HepG2 (cell line): ENCODE measurements at regions not wholly inside any gene's neighbourhood (a gene's known extent, or its start where the extent isn't known, plus 50 kb on each side); places are given as distances from the start of the nearest gene placed in this dataset.

Experiments
- ATAC-seq: fragments of 200-7000 bp; cut with Tn5 transposase; 3 replicates; pipeline ENCODE4 v1.9.1; 2020; ENCODE audit warnings: mild to moderate bottlenecking, moderate library complexity
- BruUV-seq: library from RNA; stranded (reverse); fragments of 400-500 nt; replicated peaks from 2 replicates; lab custom pipeline; 2021; lab: Mats Ljungman, UMichigan
- CTCF ChIA-PET: fragments of 300-600 bp; formaldehyde crosslinking; extraction: SDS; loops from one replicate; lab custom pipeline; 2021; ENCODE audit warnings: low total read pairs, inconsistent platforms, low intra/inter-chr PET ratio; lab: Yijun Ruan, JAX
- POLR2A ChIA-PET: fragments of 350-600 bp; sonication (Branson Sonifier 250); formaldehyde crosslinking; loops from one replicate; lab custom pipeline; 2020; ENCODE audit warnings: antibody characterized with exemption, inconsistent platforms; lab: Yijun Ruan, JAX
- DNase-seq: peaks from one replicate; pipeline ENCODE4 v3.0.0-alpha.2; 2015; ENCODE audit warnings: low spot score
- FAIRE-seq: peaks from 3 replicates; lab custom pipeline; 2011; peaks lifted over from hg19 to GRCh38; lab: Jason Lieb, UNC
- H2AFZ ChIP-seq: one replicate; pipeline ENCODE4 v1.6.1; 2011; ENCODE audit warnings: low read length, inconsistent platforms
- H3K27ac ChIP-seq: fragments of 300-600 bp; 3 replicates; pipeline ENCODE4 v1.8.0; 2011; ENCODE audit warnings: mixed run types, mild to moderate bottlenecking, mixed read lengths, low read length, inconsistent platforms; ENCODE audit not compliant: insufficient read depth; ENCODE audit errors: extremely low read length
- H3K27me3 ChIP-seq, 2 experiments: fragments of 200-600 bp in 1 of 2; 2 replicates in 1 of 2; 3 replicates in 1 of 2; pipeline versions ENCODE4 v1.6.0 to v1.8.0; 2011; ENCODE audit warnings: low read length in 2 of 2, mild to moderate bottlenecking in 2 of 2, moderate library complexity in 2 of 2, inconsistent platforms in 1 of 2; ENCODE audit not compliant: insufficient read depth in 2 of 2, control insufficient read depth in 1 of 2
- H3K36me3 ChIP-seq, 2 experiments: fragments of 200-600 bp in 1 of 2; replicated peaks in 1 of 2; 2 replicates in 1 of 2; 3 replicates in 1 of 2; pipeline versions ENCODE4 v1.5.1 to v1.8.0; 2011; ENCODE audit warnings: low read length in 2 of 2, inconsistent platforms in 1 of 2; ENCODE audit not compliant: insufficient read depth in 2 of 2, control insufficient read depth in 1 of 2
- H3K4me1 ChIP-seq: 2 replicates; pipeline ENCODE4 v1.5.1; 2012; ENCODE audit warnings: low read length, inconsistent platforms; ENCODE audit not compliant: insufficient read depth
- H3K4me2 ChIP-seq: 2 replicates; pipeline ENCODE4 v1.6.0; 2011; ENCODE audit warnings: low read depth, low read length, inconsistent platforms
- H3K4me3 ChIP-seq, 3 experiments: fragments of 200-600 bp in 1 of 3; sonication (generic), shearing (Covaris generic) in 1 of 3; replicated peaks in 1 of 3; 2 replicates each; pipeline ENCODE4 v1.5.1; 2011 to 2016; ENCODE audit warnings: low read length in 3 of 3, inconsistent platforms in 2 of 3, low read depth in 2 of 3, mild to moderate bottlenecking in 2 of 3, control low read depth in 1 of 3, mixed read lengths in 1 of 3; ENCODE audit not compliant: insufficient read depth in 1 of 3
- H3K79me2 ChIP-seq: one replicate; pipeline ENCODE4 v1.6.1; 2011; ENCODE audit warnings: low read length, inconsistent platforms; ENCODE audit not compliant: insufficient read depth
- H3K9ac ChIP-seq: 2 replicates; pipeline ENCODE4 v1.6.0; 2011; ENCODE audit warnings: mild to moderate bottlenecking, low read depth, low read length, inconsistent platforms; ENCODE audit not compliant: insufficient read depth
- H3K9me3 ChIP-seq: 2 replicates; pipeline ENCODE4 v1.5.1; 2012; ENCODE audit warnings: mild to moderate bottlenecking, low read length
- H4K20me1 ChIP-seq: 2 replicates; pipeline ENCODE4 v1.6.0; 2011; ENCODE audit warnings: inconsistent platforms, mild to moderate bottlenecking, low read length, moderate library complexity; ENCODE audit not compliant: insufficient read depth
- GABPB1 ChIP-seq: IDR thresholded peaks from 2 replicates; pipeline ENCODE4 v1.6.1; 2016; ENCODE audit warnings: mild to moderate bottlenecking, missing genetic modification reagents, moderate library complexity, missing compliant biosample characterization
- HOXA7 ChIP-seq: sonication (generic); formaldehyde crosslinking; IDR thresholded peaks from 2 replicates; pipeline ENCODE4 v1.8.1; 2022; ENCODE audit warnings: mild to moderate bottlenecking, missing genetic modification reagents, moderate library complexity
- RFX5 ChIP-seq: IDR thresholded peaks from 2 replicates; pipeline ENCODE4 v1.6.1; 2011; ENCODE audit warnings: low read depth, low read length, improper control_type of control experiment
- TBX3 ChIP-seq: fragments of 450-650 bp; IDR thresholded peaks from 2 replicates; pipeline ENCODE4 v1.6.1; 2017; ENCODE audit warnings: antibody characterized with exemption, mild to moderate bottlenecking, inconsistent platforms, borderline replicate concordance
- TMF1 ChIP-seq: sonication (generic); formaldehyde crosslinking; IDR thresholded peaks from 2 replicates; pipeline ENCODE4 v1.8.1; 2022; ENCODE audit warnings: low read depth, missing genetic modification reagents
- ZNF605 ChIP-seq: sonication (generic); formaldehyde crosslinking; IDR thresholded peaks from 2 replicates; pipeline ENCODE4 v1.8.0; 2022; ENCODE audit warnings: mild to moderate bottlenecking, missing genetic modification reagents
- ZNF614 ChIP-seq: IDR thresholded peaks from 2 replicates; pipeline ENCODE4 v1.6.1; 2018; ENCODE audit warnings: missing biosample characterization, missing genetic modification reagents, inconsistent platforms, borderline replicate concordance
- ZNF766 ChIP-seq: sonication (generic); formaldehyde crosslinking; IDR thresholded peaks from 2 replicates; pipeline ENCODE4 v1.5.0; 2020; ENCODE audit warnings: missing genetic modification reagents, borderline replicate concordance
- ZNF891 ChIP-seq: sonication (generic); formaldehyde crosslinking; IDR thresholded peaks from 2 replicates; pipeline ENCODE4 v1.5.0; 2020; ENCODE audit warnings: mild to moderate bottlenecking, missing genetic modification reagents
- WGBS: methylation state at CpG from one replicate; pipeline ENCODE4 v1.1.6; 2017; ENCODE audit warnings: low lambda C conversion rate; 5-methylcytosine and 5-hydroxymethylcytosine counted together
- in situ Hi-C: cut with HindIII; loops from 2 replicates; pipeline ENCODE4 v1.10.0; 2017; ENCODE audit warnings: low pct_unique_long_range_greater_than_20kb; ENCODE audit not compliant: extremely low pct_ligation_motif_present
- intact Hi-C: fragments of 100-400 bp; cut with micrococcal nuclease; formaldehyde crosslinking; loops from one replicate; pipeline ENCODE4 v1.10.0; 2022; ENCODE audit not compliant: unreplicated experiment
- TF ChIP-seq, protein P1 (sequence below): sonication (generic); formaldehyde crosslinking; IDR thresholded peaks from 2 replicates; pipeline ENCODE4 v1.4.0; 2020; ENCODE audit warnings: mild to moderate bottlenecking, missing genetic modification reagents, borderline replicate concordance
- TF ChIP-seq, protein P2 (sequence below): IDR thresholded peaks from 2 replicates; pipeline ENCODE4 v1.6.1; 2016; ENCODE audit warnings: missing compliant biosample characterization, missing genetic modification reagents, borderline replicate concordance

GRCh38 chr11:57095417-57095816, 86.3 kb upstream of the LRRC55 start (continued):
- TF ChIP-seq, protein P1, sequence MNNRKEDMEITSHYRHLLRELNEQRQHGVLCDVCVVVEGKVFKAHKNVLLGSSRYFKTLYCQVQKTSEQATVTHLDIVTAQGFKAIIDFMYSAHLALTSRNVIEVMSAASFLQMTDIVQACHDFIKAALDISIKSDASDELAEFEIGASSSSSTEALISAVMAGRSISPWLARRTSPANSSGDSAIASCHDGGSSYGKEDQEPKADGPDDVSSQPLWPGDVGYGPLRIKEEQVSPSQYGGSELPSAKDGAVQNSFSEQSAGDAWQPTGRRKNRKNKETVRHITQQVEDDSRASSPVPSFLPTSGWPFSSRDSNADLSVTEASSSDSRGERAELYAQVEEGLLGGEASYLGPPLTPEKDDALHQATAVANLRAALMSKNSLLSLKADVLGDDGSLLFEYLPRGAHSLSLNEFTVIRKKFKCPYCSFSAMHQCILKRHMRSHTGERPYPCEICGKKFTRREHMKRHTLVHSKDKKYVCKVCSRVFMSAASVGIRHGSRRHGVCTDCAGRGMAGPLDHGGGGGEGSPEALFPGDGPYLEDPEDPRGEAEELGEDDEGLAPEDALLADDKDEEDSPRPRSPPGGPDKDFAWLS (CRISPR knock-in tag): no peak
- TF ChIP-seq ZNF605 (CRISPR knock-in tag) (no peak), ZNF614 (CRISPR knock-in tag) (no peak), RFX5 (no peak)

DNA sequence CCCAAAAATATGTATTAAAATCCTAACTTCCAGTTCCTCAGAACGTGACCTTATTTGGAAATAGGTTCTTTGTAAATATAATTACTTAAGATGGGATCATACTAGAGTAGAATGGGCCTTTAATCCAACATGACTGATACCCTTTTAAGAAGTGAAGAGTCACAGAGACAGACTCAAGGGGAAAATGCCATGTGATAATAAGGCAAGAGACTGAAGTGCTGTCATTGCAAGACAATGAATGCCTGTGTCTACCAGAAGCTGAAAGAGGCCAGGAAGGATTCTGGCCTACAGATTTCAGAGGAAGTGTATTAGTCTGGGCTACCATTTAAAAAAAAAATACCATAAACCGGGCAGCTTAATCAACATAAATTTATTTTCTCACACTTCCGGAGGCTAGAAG, 85.9 kb upstream of the LRRC55 start:
- ChIA-PET CTCF (no interaction called here), POLR2A (no interaction called here)
- no peaks in the 10 kb centered on the region for H3K9me3 ChIP-seq
- no TSS peak for BruUV-seq
- no peak for DNase-seq
- 9% methylated on average over 3 of the region's 3 CpGs for WGBS
- H3K4me3 ChIP-seq: no peak overlapping the region
- H2AFZ ChIP-seq: no peak overlapping the region
- FAIRE-seq: no peak
- H3K27ac ChIP-seq: no peak overlapping the region
- H3K4me1 ChIP-seq: no peaks in the 10 kb centered on the region
- no peak for ATAC-seq
- H4K20me1 ChIP-seq: no peaks in the 10 kb centered on the region
- no peaks in the 10 kb centered on the region for H3K27me3 ChIP-seq
- no peak for TF ChIP-seq ZNF891
- intact Hi-C loops (no loop called here), in situ Hi-C loops (no loop called here)
- no peaks in the 10 kb centered on the region for H3K79me2 ChIP-seq
- H3K4me2 ChIP-seq: no peak overlapping the region
- H3K36me3 ChIP-seq: no peaks in the 10 kb centered on the region
- no peak overlapping the region for H3K9ac ChIP-seq

- Histone ChIP-seq H4K20me1 (no peaks in the 10 kb centered on the region), H3K4me2 (no peak overlapping the region), H3K36me3 (no peaks in the 10 kb centered on the region), H3K9me3 (no peaks in the 10 kb centered on the region), H3K9ac (no peak overlapping the region), H3K27me3 (no peaks in the 10 kb centered on the region), H3K27ac (no peak overlapping the region), H2AFZ (no peak overlapping the region), H3K79me2 (no peaks in the 10 kb centered on the region), H3K4me3 (no peak overlapping the region), H3K4me1 (no peaks in the 10 kb centered on the region)
- ChIA-PET POLR2A (no interaction called here), CTCF (no interaction called here)
- FAIRE-seq (no peak), DNase-seq (no peak), ATAC-seq (no peak)
- TF ChIP-seq HOXA7: no peak
- no peak for TF ChIP-seq ZNF766 (CRISPR knock-in tag)
- TF ChIP-seq, protein P2, sequence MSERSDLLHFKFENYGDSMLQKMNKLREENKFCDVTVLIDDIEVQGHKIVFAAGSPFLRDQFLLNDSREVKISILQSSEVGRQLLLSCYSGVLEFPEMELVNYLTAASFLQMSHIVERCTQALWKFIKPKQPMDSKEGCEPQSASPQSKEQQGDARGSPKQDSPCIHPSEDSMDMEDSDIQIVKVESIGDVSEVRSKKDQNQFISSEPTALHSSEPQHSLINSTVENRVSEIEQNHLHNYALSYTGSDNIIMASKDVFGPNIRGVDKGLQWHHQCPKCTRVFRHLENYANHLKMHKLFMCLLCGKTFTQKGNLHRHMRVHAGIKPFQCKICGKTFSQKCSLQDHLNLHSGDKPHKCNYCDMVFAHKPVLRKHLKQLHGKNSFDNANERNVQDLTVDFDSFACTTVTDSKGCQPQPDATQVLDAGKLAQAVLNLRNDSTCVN (CRISPR knock-in tag): no peak
- TF ChIP-seq GABPB1 (CRISPR knock-in tag): no peak
- TF ChIP-seq TBX3: no peak
- no peak for TF ChIP-seq TMF1
- in situ Hi-C loops: no loop called here
- intact Hi-C loops: no loop called here
- WGBS: 0% methylated on average over 2 of the region's 2 CpGs
- BruUV-seq: no TSS peak
These were observed 84.6 kb upstream of the LRRC55 start for GRCh38 chr11:57097149-57097548.
